Endothelial cell (in vitro differentiated cells): ENCODE measurements at regions not wholly inside any gene's neighbourhood (a gene's known extent, or its start where the extent isn't known, plus 50 kb on each side); places are given as distances from the start of the nearest gene placed in this dataset.

ENCODE experiments used
- DNase-seq: peaks from one replicate; pipeline ENCODE4 v3.0.0; 2021; ENCODE audit warnings: low spot score
- H3K27ac Mint-ChIP-seq: one replicate; pipeline ENCODE4 v1.8.0; 2021; ENCODE audit warnings: mixed read lengths, inconsistent platforms; ENCODE audit not compliant: unreplicated experiment
- H3K27me3 Mint-ChIP-seq: one replicate; pipeline ENCODE4 v1.8.0; 2021; ENCODE audit warnings: mild to moderate bottlenecking, moderate library complexity, mixed read lengths, inconsistent platforms; ENCODE audit not compliant: unreplicated experiment
- H3K36me3 Mint-ChIP-seq: one replicate; pipeline ENCODE4 v1.8.0; 2021; ENCODE audit warnings: mild to moderate bottlenecking, low read depth, mixed read lengths, inconsistent platforms; ENCODE audit not compliant: unreplicated experiment
- H3K4me1 Mint-ChIP-seq: one replicate; pipeline ENCODE4 v1.8.0; 2021; ENCODE audit warnings: mild to moderate bottlenecking, mixed read lengths, inconsistent platforms; ENCODE audit not compliant: unreplicated experiment
- H3K4me3 Mint-ChIP-seq: one replicate; pipeline ENCODE4 v1.8.0; 2021; ENCODE audit warnings: mild to moderate bottlenecking, mixed read lengths, inconsistent platforms; ENCODE audit not compliant: unreplicated experiment
- H3K9me3 Mint-ChIP-seq: one replicate; pipeline ENCODE4 v1.8.0; 2021; ENCODE audit warnings: mixed read lengths, inconsistent platforms; ENCODE audit not compliant: unreplicated experiment
- CTCF ChIP-seq: fragments of 200-600 bp; sonication (generic); IDR thresholded peaks from one replicate; pipeline ENCODE4 v1.5.0; 2021; ENCODE audit warnings: antibody characterized with exemption; ENCODE audit not compliant: unreplicated experiment

GRCh38 chr19:30669329-30670010 is 297.3 kb downstream of the ZNF536 start:
- Mint-ChIP-seq H3K4me3 (no peak overlapping the region), H3K27ac (peak overlapping the region; percentile 36), H3K36me3 (no peaks in the 10 kb centered on the region), H3K4me1 (no peaks in the 10 kb centered on the region), H3K27me3 (peaks cover 11% of the 10 kb centered on the region), H3K9me3 (no peaks in the 10 kb centered on the region)
- peak; percentile 83 for DNase-seq
- peak; percentile 83 for TF ChIP-seq CTCF

- no peak for TF ChIP-seq CTCF
- H3K9me3 Mint-ChIP-seq: no peaks in the 10 kb centered on the region
- no peak overlapping the region for H3K27ac Mint-ChIP-seq
- H3K27me3 Mint-ChIP-seq: peaks cover 7% of the 10 kb centered on the region
- no peaks in the 10 kb centered on the region for H3K4me1 Mint-ChIP-seq
- H3K36me3 Mint-ChIP-seq: no peaks in the 10 kb centered on the region
- no peak overlapping the region for H3K4me3 Mint-ChIP-seq
- no peak for DNase-seq
These were observed 296.5 kb downstream of the ZNF536 start for GRCh38 chr19:30668521-30669155.

- Mint-ChIP-seq H3K27ac (no peak overlapping the region), H3K4me1 (peaks cover 7% of the 10 kb centered on the region), H3K36me3 (no peaks in the 10 kb centered on the region), H3K4me3 (no peak overlapping the region), H3K9me3 (no peaks in the 10 kb centered on the region), H3K27me3 (peaks cover 5% of the 10 kb centered on the region)
- TF ChIP-seq CTCF: no peak
- no peak for DNase-seq
These were observed 295.6 kb downstream of the ZNF536 start for GRCh38 chr19:30667746-30668145.

GRCh38 chr19:30667227-30667626 is 295.0 kb downstream of the ZNF536 start:
- H3K36me3 Mint-ChIP-seq: no peaks in the 10 kb centered on the region
- no peak overlapping the region for H3K27ac Mint-ChIP-seq
- H3K9me3 Mint-ChIP-seq: no peaks in the 10 kb centered on the region
- H3K4me1 Mint-ChIP-seq: peaks cover 12% of the 10 kb centered on the region
- no peak overlapping the region for H3K4me3 Mint-ChIP-seq
- no peak for DNase-seq
- TF ChIP-seq CTCF: no peak
- peaks cover 5% of the 10 kb centered on the region for H3K27me3 Mint-ChIP-seq

- peak; percentile 76 for DNase-seq
- Mint-ChIP-seq H3K27me3 (peaks cover 5% of the 10 kb centered on the region), H3K27ac (no peak overlapping the region), H3K4me1 (peaks cover 18% of the 10 kb centered on the region), H3K4me3 (no peak overlapping the region), H3K36me3 (no peaks in the 10 kb centered on the region), H3K9me3 (no peaks in the 10 kb centered on the region)
- TF ChIP-seq CTCF: peak; percentile 77
These were observed 294.2 kb downstream of the ZNF536 start for GRCh38 chr19:30666301-30666803.
